22Rv1 (cell line): ENCODE measurements at regions not wholly inside any gene's neighbourhood (a gene's known extent, or its start where the extent isn't known, plus 50 kb on each side); places are given as distances from the start of the nearest gene placed in this dataset.

ENCODE experiments used
- CTCF ChIP-seq: fragments of 450-650 bp; IDR thresholded peaks from 2 replicates; pipeline ENCODE4 v1.5.1; 2017; ENCODE audit warnings: mild to moderate bottlenecking
- ZFX ChIP-seq: fragments of 450-650 bp; IDR thresholded peaks from 2 replicates; pipeline ENCODE4 v1.6.1; 2017; ENCODE audit warnings: antibody characterized with exemption, borderline replicate concordance

- TF ChIP-seq CTCF (no peak), ZFX (no peak)
Observed at GRCh38 chr2:45156605-45157004, 147.4 kb upstream of the SIX2 start.
